ENCODE measurements at regions not wholly inside any gene's neighbourhood (a gene's known extent, or its start where the extent isn't known, plus 50 kb on each side); places are given as distances from the start of the nearest gene placed in this dataset.

DNA sequence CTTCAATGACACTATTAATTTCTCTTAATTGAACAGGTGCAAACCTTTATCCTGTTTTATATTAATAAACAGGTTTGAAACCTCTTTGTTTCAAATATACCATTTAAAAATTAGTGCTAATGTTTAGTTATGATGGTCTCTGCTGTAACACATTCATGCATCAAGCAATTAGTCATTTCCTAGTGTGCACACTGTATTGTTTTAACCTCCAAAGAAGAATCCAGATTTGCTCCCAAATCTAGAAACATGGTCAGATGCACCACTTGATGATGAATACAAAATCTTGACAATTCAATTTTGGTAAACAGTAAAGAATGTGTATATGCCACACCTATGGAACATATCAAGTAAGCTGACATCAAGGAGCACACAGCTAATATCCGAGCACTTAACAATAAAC, 157.1 kb downstream of the TRIML1 start:
- CTCF ChIA-PET = no interaction called here
- Mint-ChIP-seq H3K27ac (ENCODE audit: unreplicated experiment) (no peak overlapping the region), H3K9me3 (ENCODE audit: low read depth, unreplicated experiment) (peaks cover 3% of the 10 kb centered on the region), H3K4me1 (ENCODE audit: low read depth, unreplicated experiment) (peaks cover 13% of the 10 kb centered on the region), H3K27me3 (ENCODE audit: unreplicated experiment) (no peaks in the 10 kb centered on the region), H3K36me3 (ENCODE audit: insufficient read depth, unreplicated experiment) (no peaks in the 10 kb centered on the region), H3K4me3 (ENCODE audit: low read depth, unreplicated experiment) (no peak overlapping the region)
- DNase-seq = no peak
- no TSS peak for BruUV-seq (replicated peaks)
- TF ChIP-seq, protein P1, sequence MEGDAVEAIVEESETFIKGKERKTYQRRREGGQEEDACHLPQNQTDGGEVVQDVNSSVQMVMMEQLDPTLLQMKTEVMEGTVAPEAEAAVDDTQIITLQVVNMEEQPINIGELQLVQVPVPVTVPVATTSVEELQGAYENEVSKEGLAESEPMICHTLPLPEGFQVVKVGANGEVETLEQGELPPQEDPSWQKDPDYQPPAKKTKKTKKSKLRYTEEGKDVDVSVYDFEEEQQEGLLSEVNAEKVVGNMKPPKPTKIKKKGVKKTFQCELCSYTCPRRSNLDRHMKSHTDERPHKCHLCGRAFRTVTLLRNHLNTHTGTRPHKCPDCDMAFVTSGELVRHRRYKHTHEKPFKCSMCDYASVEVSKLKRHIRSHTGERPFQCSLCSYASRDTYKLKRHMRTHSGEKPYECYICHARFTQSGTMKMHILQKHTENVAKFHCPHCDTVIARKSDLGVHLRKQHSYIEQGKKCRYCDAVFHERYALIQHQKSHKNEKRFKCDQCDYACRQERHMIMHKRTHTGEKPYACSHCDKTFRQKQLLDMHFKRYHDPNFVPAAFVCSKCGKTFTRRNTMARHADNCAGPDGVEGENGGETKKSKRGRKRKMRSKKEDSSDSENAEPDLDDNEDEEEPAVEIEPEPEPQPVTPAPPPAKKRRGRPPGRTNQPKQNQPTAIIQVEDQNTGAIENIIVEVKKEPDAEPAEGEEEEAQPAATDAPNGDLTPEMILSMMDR (IDR thresholded peaks at IDR 0.05; ENCODE audit: unreplicated experiment) = no peak
- intact Hi-C loops (cut with micrococcal nuclease; ENCODE audit: unreplicated experiment) = no loop called here

DNA sequence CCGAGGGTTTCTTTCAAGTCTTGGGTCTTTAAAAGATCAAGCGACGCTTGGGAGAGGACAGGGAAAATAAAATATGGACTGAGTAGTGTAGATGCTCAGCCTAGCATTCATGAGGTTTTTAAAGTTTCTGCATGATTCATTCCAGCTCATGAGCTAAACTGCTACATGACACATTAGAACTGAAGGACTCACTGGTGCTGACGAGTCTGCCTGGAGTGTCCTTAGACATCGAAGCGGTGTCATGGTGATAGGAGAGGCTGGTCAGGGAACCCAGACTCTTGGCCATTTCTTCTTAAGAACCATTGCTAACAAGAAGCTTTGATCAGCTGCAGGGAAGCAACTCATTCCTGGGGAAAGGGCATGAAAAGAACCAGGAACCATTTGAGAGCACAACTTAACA, 158.6 kb downstream of the TRIML1 start:
- BruUV-seq (replicated peaks) = no TSS peak
- Mint-ChIP-seq H3K36me3 (ENCODE audit: insufficient read depth, unreplicated experiment) (no peaks in the 10 kb centered on the region), H3K27me3 (ENCODE audit: unreplicated experiment) (no peaks in the 10 kb centered on the region), H3K27ac (ENCODE audit: unreplicated experiment) (no peak overlapping the region), H3K4me3 (ENCODE audit: low read depth, unreplicated experiment) (no peak overlapping the region), H3K4me1 (ENCODE audit: low read depth, unreplicated experiment) (peaks cover 13% of the 10 kb centered on the region), H3K9me3 (ENCODE audit: low read depth, unreplicated experiment) (peaks cover 3% of the 10 kb centered on the region)
- DNase-seq = no peak
- intact Hi-C loops (cut with micrococcal nuclease; ENCODE audit: unreplicated experiment) = no loop called here
- CTCF ChIA-PET = no interaction called here
- TF ChIP-seq, protein P1 (IDR thresholded peaks at IDR 0.05; ENCODE audit: unreplicated experiment) = no peak

DNA sequence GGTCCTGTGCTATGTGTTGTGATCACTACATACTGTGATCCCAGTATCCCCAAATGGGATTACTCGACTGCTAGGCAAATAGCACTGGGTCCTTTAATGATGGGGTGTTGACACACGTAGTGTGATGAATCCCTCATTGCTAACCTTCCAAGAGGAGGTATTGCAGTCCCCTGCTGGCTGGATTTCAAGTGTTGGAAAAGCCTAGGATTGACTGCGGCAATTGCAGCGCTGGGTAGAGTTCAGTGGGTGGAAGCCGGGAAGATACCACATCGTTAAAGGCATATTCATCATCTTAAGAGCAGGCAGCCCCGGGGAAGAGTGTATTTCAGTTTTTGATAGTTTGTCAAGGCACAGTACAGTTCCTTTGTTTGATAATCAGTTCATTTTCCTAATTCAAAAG, 159.9 kb downstream of the TRIML1 start:
- intact Hi-C loops (cut with micrococcal nuclease; ENCODE audit: unreplicated experiment) = no loop called here

DNA sequence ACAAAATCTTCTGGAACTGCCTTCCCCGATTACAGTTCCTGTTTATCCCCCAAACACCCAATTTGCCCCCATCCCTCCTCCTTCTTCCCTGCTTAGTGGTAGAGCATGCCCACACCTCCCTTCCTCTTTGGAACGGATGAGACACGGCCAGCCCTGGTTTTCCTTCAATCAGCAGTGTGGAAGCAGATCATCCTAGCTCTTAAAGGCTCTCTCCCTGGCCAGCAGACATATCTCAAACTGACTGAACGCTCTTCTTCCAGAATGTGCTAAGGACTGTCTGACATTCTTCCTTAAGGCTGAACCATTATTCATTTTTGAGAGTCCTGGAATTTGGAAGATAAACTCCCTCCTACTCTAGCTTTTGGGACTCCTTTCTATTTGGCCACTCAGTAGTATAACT, 161.1 kb downstream of the TRIML1 start:
- no TSS peak for BruUV-seq (replicated peaks)
- intact Hi-C loops (cut with micrococcal nuclease; ENCODE audit: unreplicated experiment) = no loop called here
- Mint-ChIP-seq H3K4me3 (ENCODE audit: low read depth, unreplicated experiment) (no peak overlapping the region), H3K9me3 (ENCODE audit: low read depth, unreplicated experiment) (peaks cover 3% of the 10 kb centered on the region), H3K4me1 (ENCODE audit: low read depth, unreplicated experiment) (peaks cover 13% of the 10 kb centered on the region), H3K36me3 (ENCODE audit: insufficient read depth, unreplicated experiment) (no peaks in the 10 kb centered on the region), H3K27ac (ENCODE audit: unreplicated experiment) (no peak overlapping the region), H3K27me3 (ENCODE audit: unreplicated experiment) (no peaks in the 10 kb centered on the region)
- no peak for DNase-seq
- TF ChIP-seq, protein P1 (IDR thresholded peaks at IDR 0.05; ENCODE audit: unreplicated experiment) = no peak
- CTCF ChIA-PET = interaction anchor here (0.8 kb wide), 1 partner anchor 708 kb away, joined by 4 read pairs; no protein-coding TSS in a partner anchor

More for the DNA sequence above, 159.9 kb downstream of the TRIML1 start:
- Mint-ChIP-seq H3K27me3 (ENCODE audit: unreplicated experiment) (no peaks in the 10 kb centered on the region), H3K9me3 (ENCODE audit: low read depth, unreplicated experiment) (peaks cover 3% of the 10 kb centered on the region), H3K4me1 (ENCODE audit: low read depth, unreplicated experiment) (peaks cover 13% of the 10 kb centered on the region), H3K27ac (ENCODE audit: unreplicated experiment) (no peak overlapping the region), H3K36me3 (ENCODE audit: insufficient read depth, unreplicated experiment) (no peaks in the 10 kb centered on the region), H3K4me3 (ENCODE audit: low read depth, unreplicated experiment) (no peak overlapping the region)
- CTCF ChIA-PET = no interaction called here
- TF ChIP-seq, protein P1 (IDR thresholded peaks at IDR 0.05; ENCODE audit: unreplicated experiment) = no peak
- no TSS peak for BruUV-seq (replicated peaks)
- no peak for DNase-seq
